NOMO-1 treated with DMSO at 0.1 percent for 48 hours (cell line): ENCODE measurements at regions not wholly inside any gene's neighbourhood (a gene's known extent, or its start where the extent isn't known, plus 50 kb on each side); places are given as distances from the start of the nearest gene placed in this dataset.
"Not testable (repeated sequence)": the region's sequence is repeated elsewhere in the genome, so short reads cannot be mapped to it uniquely, and the experiment has no call there.

Source experiments
- DNase-seq: peaks from one replicate; lab custom pipeline; 2025; ENCODE audit not compliant: unreplicated experiment; lab: John Stamatoyannopoulos, UW

DNA sequence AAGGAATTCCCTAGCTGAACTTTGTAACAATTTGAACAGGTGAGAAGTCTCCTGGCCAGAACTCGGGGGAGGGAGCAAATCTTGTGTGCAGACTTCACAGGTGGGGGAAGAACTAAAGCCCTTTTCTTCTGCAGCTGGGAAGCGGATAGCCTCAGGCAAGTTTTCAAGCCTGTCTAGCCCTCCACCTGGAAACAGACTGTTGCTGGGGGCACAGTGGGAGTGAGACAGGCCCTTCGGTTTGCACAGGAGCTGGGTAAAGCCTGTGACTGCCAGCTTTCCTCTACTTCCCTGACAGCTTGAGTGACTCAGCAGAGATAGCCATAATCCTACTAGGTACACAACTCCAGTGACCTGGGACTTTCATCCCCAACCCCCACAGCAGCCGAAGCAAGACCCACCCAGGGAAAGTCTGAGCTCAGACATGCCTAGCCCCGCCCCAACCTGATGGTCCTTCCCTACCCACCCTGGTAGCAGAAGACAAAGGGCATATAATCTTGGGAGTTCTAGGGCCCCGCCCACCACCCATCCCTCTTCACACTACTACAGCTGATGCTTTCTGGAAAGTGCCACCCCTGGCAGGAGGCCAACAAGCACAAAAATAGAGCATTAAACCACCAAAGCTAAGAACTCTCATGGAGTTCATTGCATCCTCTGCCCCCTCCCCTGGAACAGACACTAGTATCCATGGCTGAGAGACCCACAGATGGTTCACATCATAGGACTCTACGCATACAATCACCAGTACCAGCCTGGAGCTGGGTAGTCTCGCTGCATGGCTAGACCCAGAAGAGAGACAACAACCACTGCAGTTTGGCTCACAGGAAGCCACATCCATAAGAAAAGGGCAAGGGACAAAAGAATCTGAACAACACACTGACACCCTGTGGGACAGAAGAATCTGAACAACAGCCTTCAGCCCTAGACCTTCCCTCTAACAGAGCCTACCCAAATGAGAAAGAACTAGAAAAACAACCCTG lies 479.0 kb downstream of the RAP2B start:
- no peak for DNase-seq

DNA sequence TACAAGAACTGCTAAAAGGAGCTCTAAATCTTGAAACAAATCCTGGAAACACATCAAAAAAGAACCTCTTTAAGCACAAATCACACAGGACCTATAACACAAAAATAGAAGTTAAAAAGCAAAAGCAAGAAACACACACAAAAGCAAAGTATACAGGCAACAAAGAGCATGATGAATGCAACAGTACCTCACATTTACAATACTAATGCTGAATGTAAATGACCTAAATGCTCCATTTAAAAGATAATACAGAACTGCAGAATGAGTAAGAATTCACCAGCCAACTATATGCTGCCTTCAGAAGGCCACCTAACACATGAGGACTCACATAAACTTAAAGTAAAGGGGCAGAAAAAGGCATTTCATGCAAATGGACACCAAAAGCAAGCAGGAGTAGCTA lies 478.6 kb upstream of the ARHGEF26 start:
- DNase-seq: not testable (repeated sequence)

DNA sequence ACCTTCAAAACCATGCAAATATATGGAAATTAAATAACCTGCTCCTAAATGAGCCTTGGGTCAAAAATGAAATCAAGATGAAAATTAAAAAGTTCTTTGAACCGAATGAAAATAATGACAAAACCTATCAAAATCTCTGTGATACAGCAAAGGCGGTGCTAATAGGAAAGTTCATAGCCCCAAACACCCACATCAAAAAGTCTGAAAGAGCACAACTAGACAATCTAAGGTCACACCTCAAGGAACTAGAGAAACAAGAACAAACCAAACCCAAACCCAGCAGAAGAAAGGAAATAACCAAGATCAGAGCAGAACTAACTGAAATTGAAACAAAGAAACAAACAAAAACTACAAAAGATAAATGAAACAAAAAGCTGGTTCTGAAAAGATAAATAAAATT lies 477.7 kb upstream of the ARHGEF26 start:
- not testable (repeated sequence) for DNase-seq

DNA sequence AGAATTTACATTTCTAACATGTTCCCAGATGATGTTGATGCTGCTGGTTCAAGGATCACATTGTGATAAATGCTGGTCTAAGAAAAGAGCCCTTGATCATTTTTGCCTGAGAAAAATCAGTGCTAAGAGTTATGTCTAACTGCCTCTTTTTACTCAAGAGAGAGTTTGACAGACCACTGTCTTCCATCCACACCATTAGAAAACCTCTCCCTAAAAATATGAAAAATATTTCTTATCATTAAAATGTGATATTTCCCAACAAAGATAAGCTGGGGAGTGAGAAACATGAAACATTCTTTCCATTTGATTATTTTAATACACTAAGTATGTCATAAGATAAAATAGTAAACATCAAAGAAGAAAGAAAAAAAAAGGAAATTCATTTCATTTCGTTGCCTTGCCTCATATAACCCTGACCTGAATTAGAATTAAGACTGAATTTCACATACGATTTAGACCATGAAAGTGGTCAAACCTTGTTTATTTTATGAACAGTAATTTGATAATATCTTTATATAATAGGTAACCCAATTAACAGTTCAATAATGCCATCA lies 471.8 kb upstream of the ARHGEF26 start:
- no peak for DNase-seq

DNA sequence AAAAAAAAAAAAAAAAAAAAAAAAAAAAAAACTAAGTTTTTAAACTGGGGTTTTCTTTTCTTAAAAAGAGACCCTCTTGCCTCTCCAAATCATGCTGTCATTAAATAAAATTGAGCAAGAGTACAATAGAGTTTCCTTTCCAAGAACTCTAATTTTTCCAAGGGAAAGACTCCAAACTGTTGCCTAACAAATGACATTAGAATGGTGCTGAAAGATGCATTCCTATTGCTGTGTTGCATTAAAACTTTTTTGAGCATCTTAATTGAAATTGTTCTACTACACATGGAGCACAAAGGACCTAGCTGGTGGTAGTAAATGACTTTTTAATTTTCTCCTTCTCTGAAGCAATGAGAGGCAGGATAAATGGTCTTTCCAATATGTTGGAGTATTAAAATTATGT lies 469.1 kb upstream of the ARHGEF26 start:
- no peak for DNase-seq

DNA sequence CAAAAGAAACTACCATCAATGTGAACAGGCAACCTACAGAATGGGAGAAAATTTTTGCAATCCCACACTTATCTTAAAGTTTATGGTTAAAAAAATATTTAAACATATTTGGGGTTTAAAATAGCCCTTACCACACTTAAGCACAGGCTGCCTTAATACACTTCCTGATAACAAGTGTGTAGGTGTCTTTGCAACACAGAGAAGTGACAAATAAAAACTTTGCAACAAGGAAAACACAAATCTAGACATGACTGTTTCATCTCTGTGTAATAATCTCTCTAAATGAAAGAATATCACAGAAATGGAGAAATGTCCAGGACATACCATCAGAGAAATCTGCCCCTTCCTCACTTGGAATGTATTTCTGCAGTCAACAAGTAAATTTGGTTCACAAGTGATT lies 464.1 kb upstream of the ARHGEF26 start:
- DNase-seq: no peak

DNA sequence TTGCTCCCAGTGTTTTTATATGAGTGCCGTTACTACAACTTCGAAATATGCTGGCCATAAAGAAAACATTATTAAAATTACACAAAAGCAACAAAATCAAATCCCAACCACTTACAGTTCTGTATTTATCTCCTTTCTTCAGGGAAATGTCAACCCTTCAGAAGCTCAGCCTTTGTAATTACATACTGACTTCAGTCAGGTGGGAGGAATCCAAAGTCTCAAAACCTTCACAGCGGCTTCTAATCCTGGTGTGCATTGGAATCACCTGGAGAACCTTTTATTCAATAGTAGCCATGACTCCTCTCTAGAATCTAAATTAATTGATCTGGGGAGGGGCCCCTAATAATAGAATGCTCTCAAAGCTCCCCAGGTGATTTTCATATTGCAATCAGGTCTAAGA lies 463.7 kb upstream of the ARHGEF26 start:
- DNase-seq: no peak

DNA sequence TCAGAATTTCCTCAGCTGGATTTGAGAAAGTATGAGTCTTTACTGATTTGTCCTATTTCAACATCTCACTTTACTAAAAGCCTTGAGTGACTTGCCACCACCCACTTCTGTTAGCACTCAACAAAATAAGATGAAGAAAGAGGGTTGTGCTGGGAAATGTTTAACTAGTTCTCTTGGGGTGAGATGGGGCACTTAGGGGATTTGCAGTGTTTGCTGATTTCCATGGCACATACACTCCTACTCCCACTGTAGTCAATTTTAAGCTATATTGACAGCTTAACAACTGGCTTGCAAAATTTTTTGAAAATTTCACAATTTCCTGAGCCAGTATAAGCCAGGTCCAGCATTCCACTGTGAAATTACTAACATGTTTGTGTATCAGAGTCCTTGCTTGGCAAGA lies 463.1 kb upstream of the ARHGEF26 start:
- peak; percentile 84 for DNase-seq

DNA sequence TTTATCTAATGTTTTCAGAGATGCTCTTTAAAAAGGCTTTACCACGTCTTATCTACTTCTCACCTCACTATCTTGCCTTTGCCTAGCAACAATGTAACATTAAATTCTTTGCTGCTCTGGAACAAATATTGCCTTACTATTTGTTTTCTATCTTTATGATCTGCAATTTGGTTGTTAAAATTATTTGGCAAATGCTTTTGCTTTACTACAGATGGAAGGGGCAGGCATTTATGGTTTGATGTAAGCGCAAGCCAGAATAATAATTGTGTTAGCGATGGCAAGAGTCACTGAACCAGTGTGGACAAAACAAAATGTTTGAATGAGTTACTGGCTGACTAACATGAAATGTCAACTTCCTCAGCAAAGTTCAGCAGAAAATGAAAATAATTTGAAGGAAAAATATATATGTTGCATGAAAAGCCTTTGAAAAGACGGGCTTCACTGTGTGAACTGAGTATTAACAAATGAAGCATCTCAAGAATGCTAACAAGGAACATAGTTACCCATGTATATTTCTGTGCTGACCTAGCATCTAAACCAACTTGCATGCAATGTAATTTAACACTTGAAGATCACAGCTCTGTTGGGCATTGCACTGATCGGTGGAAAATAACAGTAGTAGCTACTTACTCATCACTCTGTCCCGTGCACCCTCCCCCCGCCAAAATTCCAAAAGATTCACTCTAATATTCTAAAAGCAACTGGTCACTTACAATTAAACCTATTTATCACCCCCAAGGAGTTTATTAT lies 454.0 kb upstream of the ARHGEF26 start:
- no peak for DNase-seq

DNA sequence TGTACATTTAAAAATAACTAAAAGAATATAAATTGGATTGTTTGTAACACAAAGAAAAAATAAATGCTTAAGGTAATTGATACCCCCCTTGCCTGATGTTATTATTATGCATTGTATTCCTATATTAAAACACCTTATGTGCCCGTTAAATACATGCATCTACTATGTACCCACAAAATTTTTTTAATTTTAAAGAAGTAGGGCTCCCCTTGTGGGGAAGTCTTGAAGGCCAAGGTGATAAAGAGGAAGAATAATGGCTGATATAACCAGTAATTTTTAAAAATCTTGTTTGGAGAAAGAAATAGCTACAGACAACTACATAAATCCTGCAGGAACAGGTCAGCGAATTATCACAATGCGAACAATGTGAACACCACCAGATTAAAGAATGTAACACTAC lies 451.7 kb upstream of the ARHGEF26 start:
- DNase-seq: no peak

DNA sequence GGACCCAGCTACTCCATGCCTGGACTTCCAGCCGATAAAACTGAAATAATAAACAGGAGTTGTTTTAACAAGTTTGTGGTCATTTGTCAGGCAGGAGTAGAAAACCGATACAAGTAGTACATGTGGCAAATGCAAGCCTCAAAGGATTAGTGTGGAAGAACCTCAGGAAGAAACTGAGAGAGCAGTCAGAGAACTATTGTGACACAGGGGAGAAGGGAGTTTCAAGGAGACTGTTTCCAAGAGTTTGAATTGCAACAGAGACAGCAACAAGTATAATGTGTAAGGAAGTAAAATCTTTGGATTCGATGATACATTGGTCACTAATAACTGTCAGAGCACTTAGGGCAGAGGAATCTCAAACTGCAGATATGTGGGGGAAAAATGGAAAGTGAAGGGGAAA lies 450.6 kb upstream of the ARHGEF26 start:
- no peak for DNase-seq

DNA sequence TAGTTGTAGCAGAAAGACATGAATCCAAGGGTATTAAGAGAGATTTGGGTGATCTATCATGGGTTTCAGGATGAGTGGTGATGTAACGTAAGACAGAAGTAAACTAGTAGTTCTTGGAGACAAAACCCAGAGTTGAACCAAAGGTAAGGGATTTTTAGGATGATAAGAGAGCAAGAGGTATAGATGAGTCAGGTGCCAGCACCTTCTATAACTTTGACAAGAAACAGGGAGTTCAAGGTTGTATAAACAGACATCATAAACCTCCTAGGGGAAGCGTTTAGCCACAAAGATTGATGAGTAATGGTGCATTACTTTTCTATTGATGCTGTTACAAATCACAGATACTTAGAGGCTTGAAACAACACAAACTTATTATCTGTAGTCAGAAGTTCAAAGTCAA lies 447.3 kb upstream of the ARHGEF26 start:
- no peak for DNase-seq

DNA sequence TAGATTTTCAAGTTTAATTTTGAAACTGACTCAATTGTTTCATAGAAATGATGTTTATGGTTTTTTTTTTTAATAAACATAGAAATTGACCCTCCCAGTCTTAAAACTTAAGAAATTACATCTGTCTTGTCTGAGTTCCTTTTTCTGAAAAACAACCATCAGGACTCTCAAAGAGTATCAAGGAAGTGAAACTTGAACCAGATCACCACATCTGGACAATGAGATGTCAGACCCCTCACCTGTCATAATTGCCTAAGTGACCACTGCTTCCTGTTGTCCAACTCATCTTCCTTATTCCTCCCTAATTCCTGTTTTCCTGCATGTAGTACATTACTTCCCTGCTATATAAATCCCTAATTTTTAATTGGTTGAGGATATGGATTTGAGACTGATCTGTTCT lies 441.5 kb upstream of the ARHGEF26 start:
- peak; percentile 91 for DNase-seq

DNA sequence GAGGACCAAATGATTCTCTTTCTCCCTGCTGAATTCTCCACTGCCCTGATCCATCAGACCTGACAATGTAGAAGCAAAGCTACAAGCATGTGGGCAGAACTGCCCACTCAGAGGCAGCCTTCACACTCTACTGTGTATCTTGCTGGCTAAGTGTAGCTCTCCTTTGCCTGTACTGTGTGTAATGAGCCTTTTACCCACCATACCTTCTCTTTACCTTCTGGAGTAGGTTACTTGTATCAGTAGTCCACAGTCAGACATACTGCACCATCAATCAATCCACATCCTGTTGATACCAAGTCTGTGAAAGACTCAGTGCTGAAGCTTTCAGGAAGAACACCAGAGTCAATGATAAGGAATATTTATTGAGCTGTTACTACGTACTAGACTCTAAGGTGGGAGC lies 440.7 kb upstream of the ARHGEF26 start:
- DNase-seq: no peak

DNA sequence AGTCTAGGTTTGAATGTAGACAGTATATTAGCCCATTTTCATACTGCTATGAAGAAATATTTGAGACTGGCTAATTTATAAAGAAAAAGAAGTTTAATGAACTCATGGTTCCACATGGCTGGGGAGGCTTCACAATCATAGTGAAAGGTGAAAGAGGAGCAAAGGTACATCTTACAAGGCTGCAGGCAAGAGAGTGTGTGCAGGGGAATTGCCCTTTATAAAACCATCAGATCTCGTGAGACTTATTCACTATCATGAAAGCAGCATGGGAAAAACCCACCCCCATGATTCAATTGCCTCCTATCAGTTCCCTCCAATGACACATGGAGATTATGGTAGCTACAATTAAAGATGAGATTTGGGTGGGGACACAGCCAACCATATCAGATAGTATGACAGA lies 440.1 kb upstream of the ARHGEF26 start:
- no peak for DNase-seq

DNA sequence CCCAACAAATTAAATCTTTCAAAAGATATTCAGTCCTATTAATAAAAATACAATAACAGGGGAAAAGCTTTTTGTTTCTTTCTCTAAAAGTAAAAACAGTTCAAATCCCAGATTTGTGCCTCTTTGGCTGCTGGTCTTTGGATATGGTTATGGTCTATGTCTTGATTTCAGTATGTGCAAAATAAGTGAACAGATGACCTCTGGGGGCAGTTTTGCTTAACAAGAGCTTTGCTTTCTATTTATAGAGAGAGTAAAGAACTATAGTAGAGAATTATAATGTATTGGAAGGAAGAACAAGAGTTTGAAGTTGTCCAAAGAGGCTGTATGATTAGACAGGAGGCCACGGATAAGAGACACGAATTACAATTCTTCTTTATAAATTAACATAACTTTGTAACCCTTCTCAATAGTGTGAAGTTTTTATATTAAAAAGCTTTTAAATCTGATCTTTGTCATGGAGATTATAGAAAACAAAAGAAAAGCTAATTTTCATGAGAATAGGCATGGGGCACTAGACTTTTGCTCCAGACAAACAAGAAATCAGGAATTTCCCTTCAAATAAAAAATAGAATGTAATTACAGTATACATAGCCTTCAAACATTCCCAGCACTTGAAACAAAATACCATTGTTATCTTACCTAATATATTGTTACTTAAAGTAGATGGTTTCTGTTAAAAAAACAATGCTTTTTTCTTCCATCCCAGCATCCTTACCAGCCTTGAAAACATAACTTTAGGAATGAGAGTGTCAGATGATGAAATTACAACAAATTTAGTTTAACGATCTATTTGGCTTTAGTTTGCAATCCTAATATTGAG lies 432.7 kb upstream of the ARHGEF26 start:
- peak; percentile 16 for DNase-seq

DNA sequence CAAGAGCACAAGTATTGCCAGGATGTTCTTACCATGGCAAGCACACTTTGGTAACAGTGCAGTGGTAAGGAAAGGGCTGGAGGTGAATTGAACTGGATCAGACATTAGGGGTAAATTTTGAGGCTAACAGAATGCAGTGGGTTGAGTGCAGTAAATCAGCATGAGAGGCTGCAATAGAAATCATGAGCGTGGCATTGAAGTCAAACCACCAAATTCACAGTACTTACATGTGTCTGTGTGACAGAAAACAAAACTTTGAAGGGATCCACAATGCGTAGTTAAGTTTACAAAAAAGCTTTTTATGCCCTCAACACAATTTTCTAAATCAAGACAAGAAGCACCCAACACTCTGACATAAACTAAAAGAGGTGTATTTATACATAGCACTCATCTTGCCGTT lies 428.0 kb upstream of the ARHGEF26 start:
- no peak for DNase-seq

DNA sequence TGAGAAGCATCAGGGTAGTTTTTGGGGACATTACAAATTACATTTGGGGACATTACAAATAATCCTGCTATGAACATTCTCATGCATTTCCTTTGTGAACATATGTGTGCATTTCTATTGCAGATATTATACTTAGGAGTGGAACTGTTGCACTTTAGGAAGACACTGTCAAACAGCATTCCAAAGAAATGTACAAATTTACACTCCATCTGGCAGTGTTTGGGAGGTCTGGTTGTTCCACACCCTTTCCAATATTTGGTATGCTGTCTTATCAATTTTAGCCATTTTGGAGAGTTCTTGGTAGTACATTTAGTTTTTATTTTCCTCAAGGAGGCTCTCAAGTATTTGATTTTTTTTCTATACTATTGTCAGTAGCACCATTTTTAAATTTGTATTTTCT lies 419.1 kb upstream of the ARHGEF26 start:
- no peak for DNase-seq

DNA sequence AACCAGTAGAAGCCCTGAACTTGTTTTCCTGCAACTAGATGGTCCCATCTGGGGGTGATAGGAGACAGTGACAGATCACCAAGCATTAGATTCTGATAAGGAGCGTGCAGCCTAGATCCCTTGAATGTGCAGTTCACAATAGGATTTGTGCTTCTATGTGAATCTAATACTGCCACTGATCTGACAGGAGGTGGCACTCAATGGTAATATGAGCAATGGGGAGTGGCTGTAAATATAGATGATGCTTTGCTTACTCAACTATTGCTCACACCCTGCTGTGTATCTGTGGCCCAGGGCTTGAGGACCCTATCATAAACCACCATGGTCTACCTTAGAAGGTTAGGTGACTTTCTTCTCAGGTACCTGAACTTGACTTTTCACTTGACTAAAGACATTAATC lies 417.1 kb upstream of the ARHGEF26 start:
- DNase-seq: no peak

DNA sequence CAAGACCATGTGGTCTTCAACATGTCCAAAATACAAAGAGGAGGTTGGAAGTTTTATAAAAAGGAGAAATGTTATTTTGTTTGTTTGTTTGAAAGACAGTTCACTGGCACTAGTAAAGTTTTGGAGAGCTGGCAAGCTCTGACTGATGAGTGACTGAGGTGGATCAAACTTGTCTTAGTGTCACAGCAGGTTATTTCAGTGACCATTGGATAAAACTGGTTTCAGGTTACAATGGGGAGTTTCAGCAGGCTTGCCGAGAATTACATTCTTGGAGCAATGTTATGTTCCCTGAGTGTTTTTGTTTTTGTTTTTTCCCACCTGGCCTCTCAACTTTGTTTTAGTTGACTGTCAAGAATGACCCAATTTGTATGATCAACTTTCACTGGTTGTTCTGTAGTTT lies 414.5 kb upstream of the ARHGEF26 start:
- no peak for DNase-seq

DNA sequence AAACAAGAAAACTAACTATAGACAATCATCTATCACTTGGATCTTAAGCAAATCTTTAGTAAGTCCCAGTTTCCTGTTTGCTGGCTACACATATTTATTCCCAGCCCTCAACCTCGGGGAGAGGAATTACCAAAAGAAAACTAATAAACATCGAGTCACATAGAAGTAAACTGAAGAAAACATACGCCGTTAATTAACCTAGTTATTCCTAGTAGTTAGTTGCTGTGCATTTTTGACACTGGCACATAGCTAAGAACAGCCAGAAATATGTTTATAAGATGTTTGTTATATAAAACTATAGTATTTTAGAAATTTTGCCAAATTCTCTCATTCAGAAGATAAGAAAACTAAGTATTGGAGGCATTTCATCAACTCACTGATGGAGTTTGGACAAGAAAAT lies 407.2 kb upstream of the ARHGEF26 start:
- no peak for DNase-seq
